ENCODE measurements at regions not wholly inside any gene's neighbourhood (a gene's known extent, or its start where the extent isn't known, plus 50 kb on each side); places are given as distances from the start of the nearest gene placed in this dataset.
"Not testable (repeated sequence)": the region's sequence is repeated elsewhere in the genome, so short reads cannot be mapped to it uniquely, and the experiment has no call there.

GRCh38 chr10:8853048-8853447, 798.6 kb downstream of the GATA3 start:
- no peak for DNase-seq (ENCODE audit: low read depth in 2 of 2)

- DNase-seq (ENCODE audit: low read depth in 2 of 2), result not testable (repeated sequence)
Measured at GRCh38 chr10:8868924-8869323, 814.4 kb downstream of the GATA3 start.

- DNase-seq (ENCODE audit: low read depth in 2 of 2), result no peak
Measured at GRCh38 chr10:8873310-8873709, 818.8 kb downstream of the GATA3 start.

- DNase-seq (ENCODE audit: low read depth in 2 of 2), result no peak
Measured at GRCh38 chr10:8874268-8874667, 819.8 kb downstream of the GATA3 start.

- no peak for DNase-seq (ENCODE audit: low read depth in 2 of 2)
Measured at GRCh38 chr10:8874972-8875371, 820.5 kb downstream of the GATA3 start.

- no peak for DNase-seq (ENCODE audit: low read depth in 2 of 2)
Measured at GRCh38 chr10:8876171-8876570, 821.7 kb downstream of the GATA3 start.

- no peak for DNase-seq (ENCODE audit: low read depth in 2 of 2)
Measured at GRCh38 chr10:8889538-8889937, 835.0 kb downstream of the GATA3 start.

GRCh38 chr10:8893102-8893501, 838.6 kb downstream of the GATA3 start:
- no peak for DNase-seq (ENCODE audit: low read depth in 2 of 2)

GRCh38 chr10:8894148-8894547, 839.7 kb downstream of the GATA3 start:
- no peak for DNase-seq (ENCODE audit: low read depth in 2 of 2)

GRCh38 chr10:8897769-8898168, 843.3 kb downstream of the GATA3 start:
- no peak for DNase-seq (ENCODE audit: low read depth in 2 of 2)

GRCh38 chr10:8898745-8899330, 844.4 kb downstream of the GATA3 start:
- no peak for DNase-seq (ENCODE audit: low read depth in 2 of 2)

- DNase-seq (ENCODE audit: low read depth in 2 of 2), result no peak
Measured at GRCh38 chr10:8902926-8903325, 848.4 kb downstream of the GATA3 start.

GRCh38 chr10:8908013-8908412, 853.5 kb downstream of the GATA3 start:
- DNase-seq (ENCODE audit: low read depth in 2 of 2), result no peak

- no peak for DNase-seq (ENCODE audit: low read depth in 2 of 2)
Measured at GRCh38 chr10:8910314-8910713, 855.8 kb downstream of the GATA3 start.

- no peak for DNase-seq (ENCODE audit: low read depth in 2 of 2)
Measured at GRCh38 chr10:8911032-8911431, 856.5 kb downstream of the GATA3 start.

GRCh38 chr10:8912108-8912507, 857.6 kb downstream of the GATA3 start:
- no peak for DNase-seq (ENCODE audit: low read depth in 2 of 2)

GRCh38 chr10:8913720-8914119, 859.2 kb downstream of the GATA3 start:
- DNase-seq (ENCODE audit: low read depth in 2 of 2), result no peak

GRCh38 chr10:8919280-8919679, 864.8 kb downstream of the GATA3 start:
- no peak for DNase-seq (ENCODE audit: low read depth in 2 of 2)

- no peak for DNase-seq (ENCODE audit: low read depth in 2 of 2)
Measured at GRCh38 chr10:8921568-8921967, 867.1 kb downstream of the GATA3 start.

GRCh38 chr10:8923096-8923495, 868.6 kb downstream of the GATA3 start:
- DNase-seq (ENCODE audit: low read depth in 2 of 2), result no peak

- DNase-seq (ENCODE audit: low read depth in 2 of 2), result no peak
Measured at GRCh38 chr10:8927705-8928104, 873.2 kb downstream of the GATA3 start.

GRCh38 chr10:8946451-8946850, 892.0 kb downstream of the GATA3 start:
- DNase-seq (ENCODE audit: low read depth in 2 of 2), result no peak

GRCh38 chr10:8950978-8951377, 896.5 kb downstream of the GATA3 start:
- no peak for DNase-seq (ENCODE audit: low read depth in 2 of 2)

- DNase-seq (ENCODE audit: low read depth in 2 of 2), result no peak
Measured at GRCh38 chr10:8951440-8952089, 897.1 kb downstream of the GATA3 start.
